SU-DHL-6 (cell line): ENCODE measurements at regions not wholly inside any gene's neighbourhood (a gene's known extent, or its start where the extent isn't known, plus 50 kb on each side); places are given as distances from the start of the nearest gene placed in this dataset.

Source experiments
- EZH2phosphoT487 ChIP-seq: fragments of 200-600 bp; sonication (generic), shearing (Covaris generic); conservative IDR thresholded peaks from 2 replicates; pipeline ENCODE4 v1.6.1; 2018; ENCODE audit warnings: mild to moderate bottlenecking, antibody characterized with exemption, low read length, moderate library complexity, mixed read lengths
- TF ChIP-seq, protein P1 (sequence below): fragments of 200-600 bp; sonication (generic); IDR thresholded peaks from one replicate; pipeline ENCODE4 v1.5.1; 2017; ENCODE audit warnings: antibody characterized with exemption, mild to moderate bottlenecking, low read length, moderate library complexity; ENCODE audit not compliant: insufficient read depth, poor library complexity, severe bottlenecking

DNA sequence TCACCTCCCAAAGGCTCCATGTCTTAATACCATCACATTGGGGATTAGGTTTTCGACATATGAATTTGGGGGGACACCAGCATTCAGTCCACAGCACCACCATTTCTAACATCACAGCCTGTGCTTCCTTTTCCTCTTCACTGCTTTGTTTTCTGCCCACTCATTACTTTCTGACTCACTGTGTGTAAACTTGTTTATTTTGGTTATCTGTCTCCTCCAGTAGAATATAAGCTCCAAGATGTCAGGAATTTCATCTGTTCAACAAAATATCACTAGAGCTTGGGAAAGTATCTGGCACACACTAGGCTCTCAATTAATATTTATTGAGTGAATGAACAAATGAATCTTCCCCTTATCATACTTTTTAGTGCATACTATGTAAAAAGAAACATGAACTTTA, 152.0 kb downstream of the NUFIP1 start:
- TF ChIP-seq, protein P1, sequence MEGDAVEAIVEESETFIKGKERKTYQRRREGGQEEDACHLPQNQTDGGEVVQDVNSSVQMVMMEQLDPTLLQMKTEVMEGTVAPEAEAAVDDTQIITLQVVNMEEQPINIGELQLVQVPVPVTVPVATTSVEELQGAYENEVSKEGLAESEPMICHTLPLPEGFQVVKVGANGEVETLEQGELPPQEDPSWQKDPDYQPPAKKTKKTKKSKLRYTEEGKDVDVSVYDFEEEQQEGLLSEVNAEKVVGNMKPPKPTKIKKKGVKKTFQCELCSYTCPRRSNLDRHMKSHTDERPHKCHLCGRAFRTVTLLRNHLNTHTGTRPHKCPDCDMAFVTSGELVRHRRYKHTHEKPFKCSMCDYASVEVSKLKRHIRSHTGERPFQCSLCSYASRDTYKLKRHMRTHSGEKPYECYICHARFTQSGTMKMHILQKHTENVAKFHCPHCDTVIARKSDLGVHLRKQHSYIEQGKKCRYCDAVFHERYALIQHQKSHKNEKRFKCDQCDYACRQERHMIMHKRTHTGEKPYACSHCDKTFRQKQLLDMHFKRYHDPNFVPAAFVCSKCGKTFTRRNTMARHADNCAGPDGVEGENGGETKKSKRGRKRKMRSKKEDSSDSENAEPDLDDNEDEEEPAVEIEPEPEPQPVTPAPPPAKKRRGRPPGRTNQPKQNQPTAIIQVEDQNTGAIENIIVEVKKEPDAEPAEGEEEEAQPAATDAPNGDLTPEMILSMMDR: no peak
- TF ChIP-seq EZH2phosphoT487: no peak
